ENCODE measurements at regions not wholly inside any gene's neighbourhood (a gene's known extent, or its start where the extent isn't known, plus 50 kb on each side); places are given as distances from the start of the nearest gene placed in this dataset.

- DNase-seq = no peak
Measured at GRCh38 chr6:91487696-91488392, 901.0 kb upstream of the MAP3K7 start.

DNA sequence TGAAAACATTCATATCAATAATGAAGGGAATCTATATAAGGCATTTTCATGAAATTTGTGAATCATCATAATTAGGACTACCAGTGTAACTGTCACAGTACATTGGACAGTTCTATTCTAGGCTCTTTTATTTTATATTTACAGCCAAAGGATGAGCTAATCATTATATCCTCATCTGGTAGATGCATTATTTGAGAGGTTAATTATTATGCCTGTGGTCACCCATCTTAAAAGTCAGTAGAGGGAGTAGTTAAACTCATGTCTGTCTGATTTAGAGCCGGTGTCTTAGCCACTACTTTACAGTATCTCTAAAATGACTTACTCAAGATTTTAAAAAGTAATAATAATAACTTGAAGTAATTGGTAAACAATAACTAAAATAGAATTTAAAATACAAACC is 899.3 kb upstream of the MAP3K7 start:
- DNase-seq = no peak

GRCh38 chr6:91485047-91485446 is 898.2 kb upstream of the MAP3K7 start:
- DNase-seq = no peak

GRCh38 chr6:91483415-91484105 is 896.7 kb upstream of the MAP3K7 start:
- DNase-seq = no peak

DNA sequence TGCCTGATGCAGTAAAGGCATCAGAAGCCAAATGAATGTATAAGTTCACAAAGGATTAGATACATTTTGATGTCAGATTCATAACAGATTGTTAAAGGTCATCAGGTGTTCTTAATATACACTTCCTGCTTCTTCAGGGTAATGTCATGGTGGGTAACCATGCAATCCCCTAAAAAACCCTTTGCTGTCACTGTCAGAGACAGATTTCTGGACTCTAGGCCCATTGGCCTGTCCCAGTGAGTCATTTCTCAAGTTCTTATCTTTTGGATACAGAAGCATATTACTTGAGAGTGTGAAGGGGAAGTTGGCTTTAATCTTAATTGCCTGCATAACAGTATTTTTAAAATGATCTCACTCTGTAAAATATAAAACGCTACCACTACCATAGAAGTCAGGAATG is 895.6 kb upstream of the MAP3K7 start:
- DNase-seq = no peak

- no peak for DNase-seq
Measured at GRCh38 chr6:91480402-91480801, 893.5 kb upstream of the MAP3K7 start.

- no peak for DNase-seq
Measured at GRCh38 chr6:91477688-91478087, 890.8 kb upstream of the MAP3K7 start.

GRCh38 chr6:91476000-91476399 is 889.1 kb upstream of the MAP3K7 start:
- DNase-seq = no peak

GRCh38 chr6:91465393-91465792 is 878.5 kb upstream of the MAP3K7 start:
- DNase-seq = no peak

DNA sequence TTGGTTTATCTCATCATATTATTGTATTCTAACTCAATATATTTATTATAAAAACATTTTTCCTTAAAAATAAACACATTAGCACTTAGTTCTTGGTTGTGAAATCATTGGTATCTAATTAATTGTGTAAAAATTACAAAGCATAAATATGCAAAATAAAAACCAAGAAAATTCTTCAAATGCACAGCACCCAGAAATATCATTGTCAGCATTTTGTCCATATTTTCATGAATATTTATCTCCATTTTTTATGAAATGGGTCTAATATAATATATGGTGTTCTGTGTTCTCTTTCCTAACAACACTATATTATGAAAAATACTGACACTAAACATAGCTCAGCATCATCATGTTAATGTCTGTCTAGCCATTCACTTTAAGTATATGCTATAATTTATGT is 877.8 kb upstream of the MAP3K7 start:
- no peak for DNase-seq

DNA sequence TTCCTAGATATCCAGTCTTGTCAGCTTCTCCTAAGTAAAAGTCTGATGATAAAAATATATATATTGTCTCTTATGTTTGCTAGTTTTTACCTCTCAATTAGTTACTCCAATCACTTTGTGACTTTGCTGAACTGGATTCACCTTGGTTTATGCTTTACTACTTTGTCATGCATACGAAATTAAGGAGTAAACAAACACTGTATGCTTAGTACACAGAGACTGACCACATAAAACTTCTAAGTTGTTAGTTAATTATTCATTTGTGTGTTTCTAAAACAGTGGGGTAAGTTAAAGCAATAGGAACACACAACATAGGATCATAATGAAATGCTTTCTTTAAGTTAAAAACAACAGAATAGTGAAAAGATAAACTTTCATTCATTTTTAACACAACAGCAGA is 877.3 kb upstream of the MAP3K7 start:
- no peak for DNase-seq

DNA sequence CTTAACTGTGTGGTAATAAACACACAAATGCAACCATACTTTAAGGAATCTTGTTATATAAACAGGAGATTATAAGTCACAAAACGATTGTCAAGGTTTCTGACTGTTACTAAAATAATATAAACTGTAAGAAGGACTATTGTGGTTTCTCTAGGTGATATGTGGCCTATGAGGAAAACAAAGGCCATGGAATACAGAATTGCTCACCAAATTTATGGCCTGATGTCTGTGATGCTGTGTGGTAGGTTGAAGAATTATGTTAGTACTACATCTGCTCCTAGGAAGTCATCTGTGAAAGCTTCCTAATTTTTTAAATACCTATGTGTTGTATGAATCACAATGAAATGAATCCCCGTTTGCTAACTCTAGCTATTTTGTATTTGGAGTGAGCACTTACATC is 875.4 kb upstream of the MAP3K7 start:
- no peak for DNase-seq

DNA sequence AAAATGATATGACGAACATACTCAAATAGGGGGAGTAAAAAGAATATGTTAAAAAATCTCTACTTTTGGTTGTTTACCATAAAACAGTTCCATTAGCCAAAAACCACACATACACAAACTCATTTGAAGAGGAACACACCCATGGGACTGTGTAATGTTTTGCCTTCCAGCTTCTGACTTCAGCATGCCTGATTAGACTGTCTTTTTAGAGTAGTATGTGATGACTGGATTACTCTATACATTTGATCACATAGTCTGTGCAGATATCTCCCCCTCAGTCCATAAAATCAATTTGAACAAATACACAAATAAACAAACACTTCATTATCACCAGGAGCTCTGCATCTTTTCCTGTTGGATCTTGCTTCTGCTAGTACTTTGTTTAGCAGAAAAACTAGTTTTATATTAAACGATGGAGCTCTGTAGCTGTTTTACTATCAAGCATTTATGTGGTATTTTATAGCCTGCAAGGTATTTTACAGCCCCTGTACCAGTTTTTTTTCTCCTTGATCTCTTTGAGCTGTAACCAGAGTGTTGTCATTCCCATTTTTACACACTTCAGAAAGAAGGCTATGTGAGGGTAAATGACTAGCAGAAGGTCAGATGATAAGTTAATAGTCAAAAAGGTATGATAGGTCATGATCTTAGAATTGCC is 866.5 kb upstream of the MAP3K7 start:
- no peak for DNase-seq

GRCh38 chr6:91449539-91449938 is 862.7 kb upstream of the MAP3K7 start:
- no peak for DNase-seq

- DNase-seq = no peak
Measured at GRCh38 chr6:91447530-91448254, 860.8 kb upstream of the MAP3K7 start.

GRCh38 chr6:91447081-91447480 is 860.2 kb upstream of the MAP3K7 start:
- no peak for DNase-seq

GRCh38 chr6:91443405-91443804 is 856.5 kb upstream of the MAP3K7 start:
- DNase-seq = no peak

- DNase-seq = no peak
Measured at GRCh38 chr6:91442342-91442741, 855.5 kb upstream of the MAP3K7 start.

DNA sequence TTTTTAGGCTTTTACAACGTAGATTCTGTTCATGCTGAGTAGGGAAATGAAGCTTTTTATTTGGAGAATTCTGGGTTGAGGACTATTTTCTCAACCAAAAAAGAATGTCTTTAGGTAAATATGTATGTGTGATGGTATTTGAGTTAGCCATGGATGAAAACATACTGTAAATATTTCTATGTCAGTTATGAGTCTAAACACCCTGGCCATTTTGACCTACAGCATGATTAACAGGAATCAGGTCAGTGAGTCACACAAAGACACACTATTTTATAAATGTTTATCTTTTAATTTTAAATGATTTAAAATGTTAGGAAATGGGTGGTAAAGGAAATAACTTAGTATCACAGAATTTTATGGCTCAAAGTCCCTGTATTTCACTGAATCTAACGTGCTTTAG is 851.7 kb upstream of the MAP3K7 start:
- DNase-seq = no peak

DNA sequence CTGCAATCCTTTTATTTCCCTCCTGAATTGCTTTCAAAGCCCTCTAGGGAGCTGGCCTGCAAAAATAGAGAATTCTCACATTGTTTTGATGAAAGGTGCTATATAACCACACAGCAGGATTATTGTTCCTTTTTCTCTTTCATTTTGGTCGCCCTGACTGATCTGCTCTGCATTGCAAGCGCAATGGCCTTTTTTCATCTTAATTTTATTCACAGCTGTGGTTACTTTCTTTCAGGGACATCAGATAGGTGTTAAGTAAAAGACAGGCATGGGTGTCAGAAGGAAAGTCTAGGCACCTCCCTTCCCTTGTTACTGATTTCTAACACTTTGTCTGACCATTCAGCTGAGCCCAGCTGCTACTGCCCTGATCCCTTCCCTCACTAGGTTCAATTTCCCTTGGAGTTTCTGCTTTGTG is 850.5 kb upstream of the MAP3K7 start:
- no peak for DNase-seq

GRCh38 chr6:91436448-91436847 is 849.6 kb upstream of the MAP3K7 start:
- DNase-seq = no peak

DNA sequence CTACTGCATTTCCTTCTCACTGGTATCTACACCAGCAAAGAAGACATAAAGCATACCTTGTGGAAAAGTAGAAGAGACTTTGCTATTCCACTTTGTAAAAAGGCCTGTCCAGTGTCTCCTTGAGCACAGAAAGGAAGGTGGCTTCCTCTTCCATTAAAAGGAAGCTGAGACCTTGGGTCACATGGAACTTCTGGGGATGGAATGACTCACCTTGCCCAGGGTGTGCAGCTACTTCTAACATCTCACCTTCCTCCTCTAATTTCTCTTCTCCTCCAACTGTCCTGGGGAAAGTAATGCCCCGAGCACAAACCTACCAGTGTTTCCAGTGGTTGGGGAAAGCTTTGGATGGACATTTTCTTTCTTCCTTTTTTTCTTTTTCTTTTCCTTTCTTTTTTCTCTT is 848.8 kb upstream of the MAP3K7 start:
- no peak for DNase-seq

DNA sequence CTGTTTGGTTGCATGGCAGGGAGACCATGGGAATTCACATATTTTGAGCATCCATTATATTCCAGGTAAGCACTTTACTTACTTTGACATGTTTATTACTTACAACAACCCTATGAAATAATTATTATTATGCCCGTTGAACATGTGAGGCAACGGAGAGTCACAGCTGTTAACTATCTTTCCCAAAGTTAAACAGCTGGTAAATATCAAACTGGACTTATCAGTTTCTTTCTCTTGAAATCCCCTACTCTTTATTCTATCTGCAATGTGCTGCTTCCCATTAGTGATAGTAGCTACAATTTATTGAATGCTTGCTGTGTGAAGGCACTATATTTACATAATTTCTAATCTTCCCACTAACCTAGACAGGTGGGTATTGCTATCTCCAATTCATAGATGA is 847.7 kb upstream of the MAP3K7 start:
- no peak for DNase-seq

All from activated effector memory CD4-positive, alpha-beta T cell treated with anti-CD3 and anti-CD28 coated beads, Interleukin-2, amount 50 U/mL, for 16 hours (primary cell).